Skeletal muscle satellite cell (primary cell): ENCODE measurements at regions not wholly inside any gene's neighbourhood (a gene's known extent, or its start where the extent isn't known, plus 50 kb on each side); places are given as distances from the start of the nearest gene placed in this dataset.
A peak's percentile ranks its signal among the peaks of the same experiment; 100 is the strongest.

ENCODE experiments used
- H3K27me3 ChIP-seq: 2 replicates; pipeline ENCODE4 v1.7.0; 2013; ENCODE audit warnings: low read length; ENCODE audit not compliant: control insufficient read depth, insufficient read depth
- H3K36me3 ChIP-seq: 2 replicates; pipeline ENCODE4 v1.7.0; 2013; ENCODE audit warnings: mild to moderate bottlenecking, control low read depth, low read length; ENCODE audit not compliant: insufficient read depth
- H3K4me1 ChIP-seq: 2 replicates; pipeline ENCODE4 v1.7.0; 2013; ENCODE audit warnings: low read length; ENCODE audit not compliant: control insufficient read depth, insufficient read depth
- H3K4me2 ChIP-seq: 2 replicates; pipeline ENCODE4 v1.7.0; 2013; ENCODE audit warnings: mild to moderate bottlenecking, low read length
- H3K4me3 ChIP-seq: 2 replicates; pipeline ENCODE4 v1.7.0; 2013; ENCODE audit warnings: low read length
- H3K9ac ChIP-seq: 2 replicates; pipeline ENCODE4 v1.7.0; 2013; ENCODE audit warnings: mild to moderate bottlenecking, low read depth, low read length, moderate library complexity
- H3K9me3 ChIP-seq: replicated peaks from 2 replicates; pipeline ENCODE4 v1.7.0; 2013; ENCODE audit warnings: mild to moderate bottlenecking, control low read depth, low read length

GRCh38 chr6:27065183-27065582 lies 182.3 kb upstream of the PRSS16 start:
- Histone ChIP-seq H3K9me3 (no peaks in the 10 kb centered on the region), H3K9ac (no peak overlapping the region), H3K4me3 (no peak overlapping the region), H3K4me1 (no peaks in the 10 kb centered on the region), H3K27me3 (peaks cover 1% of the 10 kb centered on the region), H3K4me2 (no peak overlapping the region), H3K36me3 (no peaks in the 10 kb centered on the region)

- H3K4me1 ChIP-seq: no peaks in the 10 kb centered on the region
- no peaks in the 10 kb centered on the region for H3K9me3 ChIP-seq
- H3K27me3 ChIP-seq: peaks cover 3% of the 10 kb centered on the region
- no peak overlapping the region for H3K4me3 ChIP-seq
- no peaks in the 10 kb centered on the region for H3K36me3 ChIP-seq
- H3K9ac ChIP-seq: no peak overlapping the region
- H3K4me2 ChIP-seq: no peak overlapping the region
Measured at GRCh38 chr6:27066381-27066780, 181.1 kb upstream of the PRSS16 start.

GRCh38 chr6:27066802-27067201 lies 180.7 kb upstream of the PRSS16 start:
- no peak overlapping the region for H3K4me3 ChIP-seq
- no peak overlapping the region for H3K9ac ChIP-seq
- H3K9me3 ChIP-seq: no peaks in the 10 kb centered on the region
- H3K4me1 ChIP-seq: no peaks in the 10 kb centered on the region
- no peak overlapping the region for H3K4me2 ChIP-seq
- H3K27me3 ChIP-seq: peaks cover 3% of the 10 kb centered on the region
- H3K36me3 ChIP-seq: no peaks in the 10 kb centered on the region

- Histone ChIP-seq H3K4me1 (no peaks in the 10 kb centered on the region), H3K36me3 (no peaks in the 10 kb centered on the region), H3K27me3 (peaks cover 21% of the 10 kb centered on the region), H3K4me2 (no peak overlapping the region), H3K9me3 (no peaks in the 10 kb centered on the region), H3K9ac (no peak overlapping the region), H3K4me3 (no peak overlapping the region)
Measured at GRCh38 chr6:27073441-27073840, 174.1 kb upstream of the PRSS16 start.

- Histone ChIP-seq H3K9ac (no peak overlapping the region), H3K4me2 (no peak overlapping the region), H3K36me3 (no peaks in the 10 kb centered on the region), H3K4me1 (peaks cover 3% of the 10 kb centered on the region), H3K9me3 (no peaks in the 10 kb centered on the region), H3K27me3 (peaks cover 18% of the 10 kb centered on the region), H3K4me3 (no peak overlapping the region)
Measured at GRCh38 chr6:27076116-27076515, 171.4 kb upstream of the PRSS16 start.

- Histone ChIP-seq H3K9ac (no peak overlapping the region), H3K36me3 (no peaks in the 10 kb centered on the region), H3K4me2 (peak overlapping the region; percentile 67), H3K4me3 (peak overlapping the region; percentile 5), H3K4me1 (peaks cover 3% of the 10 kb centered on the region), H3K9me3 (no peaks in the 10 kb centered on the region), H3K27me3 (peaks cover 27% of the 10 kb centered on the region)
Measured at GRCh38 chr6:27078734-27079357, 168.7 kb upstream of the PRSS16 start.

- Histone ChIP-seq H3K4me1 (peaks cover 3% of the 10 kb centered on the region), H3K9ac (no peak overlapping the region), H3K9me3 (no peaks in the 10 kb centered on the region)
Measured at GRCh38 chr6:27081188-27081587, 166.3 kb upstream of the PRSS16 start.

GRCh38 chr6:27081931-27082330 lies 165.6 kb upstream of the PRSS16 start:
- H3K36me3 ChIP-seq: no peaks in the 10 kb centered on the region
- peaks cover 23% of the 10 kb centered on the region for H3K27me3 ChIP-seq
- no peak overlapping the region for H3K4me3 ChIP-seq
- no peak overlapping the region for H3K9ac ChIP-seq
- peaks cover 3% of the 10 kb centered on the region for H3K4me1 ChIP-seq
- no peak overlapping the region for H3K4me2 ChIP-seq
- no peaks in the 10 kb centered on the region for H3K9me3 ChIP-seq

More at GRCh38 chr6:27081188-27081587, 166.3 kb upstream of the PRSS16 start:
- Histone ChIP-seq H3K27me3 (peaks cover 28% of the 10 kb centered on the region), H3K4me2 (no peak overlapping the region), H3K4me3 (no peak overlapping the region), H3K36me3 (no peaks in the 10 kb centered on the region)

- H3K27me3 ChIP-seq: peaks cover 10% of the 10 kb centered on the region
- no peak overlapping the region for H3K4me2 ChIP-seq
- H3K4me3 ChIP-seq: no peak overlapping the region
- peaks cover 5% of the 10 kb centered on the region for H3K4me1 ChIP-seq
- no peaks in the 10 kb centered on the region for H3K36me3 ChIP-seq
- no peak overlapping the region for H3K9ac ChIP-seq
- H3K9me3 ChIP-seq: no peaks in the 10 kb centered on the region
Measured at GRCh38 chr6:27088068-27088467, 159.4 kb upstream of the PRSS16 start.

GRCh38 chr6:27091661-27092315 lies 155.7 kb upstream of the PRSS16 start:
- Histone ChIP-seq H3K9me3 (no peaks in the 10 kb centered on the region), H3K36me3 (no peaks in the 10 kb centered on the region), H3K4me3 (peak overlapping the region; percentile 61), H3K4me1 (peaks cover 5% of the 10 kb centered on the region), H3K4me2 (peak overlapping the region; percentile 84), H3K27me3 (peaks cover 8% of the 10 kb centered on the region), H3K9ac (no peak overlapping the region)

- H3K36me3 ChIP-seq: no peaks in the 10 kb centered on the region
- no peak overlapping the region for H3K9ac ChIP-seq
- peak overlapping the region; percentile 61 for H3K4me3 ChIP-seq
- H3K27me3 ChIP-seq: peaks cover 8% of the 10 kb centered on the region
- peak overlapping the region; percentile 84 for H3K4me2 ChIP-seq
- peaks cover 5% of the 10 kb centered on the region for H3K4me1 ChIP-seq
- H3K9me3 ChIP-seq: no peaks in the 10 kb centered on the region
Measured at GRCh38 chr6:27092316-27092692, 155.2 kb upstream of the PRSS16 start.

GRCh38 chr6:27095914-27096313 lies 151.6 kb upstream of the PRSS16 start:
- H3K27me3 ChIP-seq: peaks cover 8% of the 10 kb centered on the region
- H3K9me3 ChIP-seq: no peaks in the 10 kb centered on the region
- no peaks in the 10 kb centered on the region for H3K36me3 ChIP-seq
- H3K4me3 ChIP-seq: no peak overlapping the region
- no peak overlapping the region for H3K9ac ChIP-seq
- peak overlapping the region; percentile 92 for H3K4me2 ChIP-seq
- peaks cover 5% of the 10 kb centered on the region for H3K4me1 ChIP-seq
